AG10803 (cell line): ENCODE measurements at regions not wholly inside any gene's neighbourhood (a gene's known extent, or its start where the extent isn't known, plus 50 kb on each side); places are given as distances from the start of the nearest gene placed in this dataset.

Source experiments
- DNase-seq: peaks from one replicate; pipeline ENCODE4 v3.0.0; 2010; ENCODE audit warnings: low read depth
- H3K4me3 ChIP-seq: 2 replicates; pipeline ENCODE4 v1.5.1; 2011; ENCODE audit warnings: mild to moderate bottlenecking, low read length, control low read depth
- CTCF ChIP-seq: conservative IDR thresholded peaks from 2 replicates; pipeline ENCODE4 v1.5.1; 2011; ENCODE audit warnings: mild to moderate bottlenecking, low read length, control low read depth, inconsistent platforms

DNA sequence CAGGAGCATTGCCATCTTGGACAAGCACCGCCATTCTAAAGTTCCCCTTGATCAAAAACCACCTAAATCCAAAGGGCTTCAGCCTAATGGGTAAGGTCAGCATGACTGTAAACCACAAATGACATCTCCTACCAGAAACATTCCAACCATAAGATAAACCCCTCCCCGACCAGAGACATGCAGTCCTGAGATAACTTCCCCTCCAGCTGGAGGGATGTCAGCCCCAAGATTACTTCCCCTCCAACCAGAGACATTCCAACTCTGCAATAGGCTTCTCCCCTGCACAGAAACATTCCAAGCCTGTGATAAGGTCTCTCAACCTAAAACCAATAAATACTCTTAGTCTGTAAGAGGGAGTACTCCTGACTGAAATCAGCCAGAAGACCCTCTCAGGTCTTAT, 62.7 kb upstream of the DNAJC19 start:
- no peak for TF ChIP-seq CTCF
- no peak overlapping the region for H3K4me3 ChIP-seq
- no peak for DNase-seq

DNA sequence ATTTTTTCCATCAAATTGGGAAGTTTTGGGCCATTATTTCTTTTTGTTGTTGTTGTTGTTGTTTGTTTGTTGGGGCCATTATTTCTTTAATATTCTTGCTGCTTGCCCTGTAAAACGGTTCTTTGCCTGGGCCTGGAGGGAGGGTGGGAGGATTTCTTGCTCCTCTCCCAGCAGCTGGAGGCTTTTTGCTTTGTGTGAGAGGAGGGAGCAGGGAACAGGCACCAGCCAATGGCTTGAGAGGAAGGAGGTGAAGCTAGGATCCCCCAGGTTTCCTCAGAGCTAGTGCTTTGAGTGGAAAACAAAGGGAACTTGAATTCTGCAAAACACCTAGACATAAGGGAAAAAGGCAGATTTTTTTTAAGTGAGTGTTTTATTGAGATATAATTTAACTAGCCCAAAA, 61.2 kb upstream of the DNAJC19 start:
- no peak for DNase-seq
- TF ChIP-seq CTCF = no peak
- no peak overlapping the region for H3K4me3 ChIP-seq

DNA sequence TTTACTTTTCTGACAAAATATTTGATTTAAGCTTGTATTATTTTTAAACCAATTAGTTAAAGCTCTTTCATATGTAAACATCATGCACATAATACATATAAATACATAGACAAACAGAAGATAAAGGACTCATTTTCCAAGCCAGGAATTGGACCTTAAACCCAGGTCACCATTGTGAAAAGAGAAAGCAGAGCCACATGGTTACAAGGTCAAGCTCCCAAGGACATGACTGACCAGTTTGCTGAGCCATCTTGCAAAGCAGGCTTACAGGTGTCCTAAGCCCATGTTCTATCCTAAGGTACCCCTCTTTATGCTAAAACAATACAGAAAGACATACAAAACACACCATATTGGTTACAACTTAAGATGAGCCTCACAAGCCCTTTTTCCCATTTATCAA, 50.5 kb upstream of the DNAJC19 start:
- DNase-seq = no peak
- H3K4me3 ChIP-seq = no peak overlapping the region
- TF ChIP-seq CTCF = no peak
